ENCODE measurements at regions not wholly inside any gene's neighbourhood (a gene's known extent, or its start where the extent isn't known, plus 50 kb on each side); places are given as distances from the start of the nearest gene placed in this dataset.

GRCh38 chr2:129772190-129772579 is 207.3 kb upstream of the RAB6C start:
- no peak overlapping the region for H3K27ac ChIP-seq (ENCODE audit: low read depth, low read length)
- H3K36me3 ChIP-seq (ENCODE audit: insufficient read depth, low read length) = no peaks in the 10 kb centered on the region
- Mint-ChIP-seq H3K27me3 (peaks cover 0 to 4% of the 10 kb centered on the region in 2 donors), H3K27ac (no peak overlapping the region), H3K4me1 (no peaks in the 10 kb centered on the region), H3K36me3 (no peaks in the 10 kb centered on the region), H3K4me3 (no peak overlapping the region), H3K9me3 (peaks cover 0 to 1% (median 0%) of the 10 kb centered on the region in 5 donors)
- no peak for DNase-seq
- no peak overlapping the region for H3K4me3 ChIP-seq (ENCODE audit: low read length)
- H3K4me1 ChIP-seq (ENCODE audit: insufficient read depth, low read length) = no peaks in the 10 kb centered on the region
- H3K27me3 ChIP-seq (ENCODE audit: insufficient read depth, low read length, poor library complexity, severe bottlenecking) = no peaks in the 10 kb centered on the region
- ChIA-PET CTCF (no interaction called here), POLR2A (no interaction called here)
- H3K9me3 ChIP-seq (ENCODE audit: low read length) = no peaks in the 10 kb centered on the region

GRCh38 chr2:129775952-129776653 is 203.4 kb upstream of the RAB6C start:
- POLR2A ChIA-PET = no interaction called here
- H3K4me1 Mint-ChIP-seq = no peaks in the 10 kb centered on the region
- no peak overlapping the region for H3K27ac ChIP-seq (ENCODE audit: low read depth, low read length)
- peaks cover 2 to 4% of the 10 kb centered on the region in 2 donors for H3K27me3 Mint-ChIP-seq
- no peaks in the 10 kb centered on the region for H3K9me3 ChIP-seq (ENCODE audit: low read length)
- no peaks in the 10 kb centered on the region for H3K4me1 ChIP-seq (ENCODE audit: insufficient read depth, low read length)
- DNase-seq = no peak
- CTCF ChIA-PET = no interaction called here
- no peak overlapping the region for H3K27ac Mint-ChIP-seq
- no peak overlapping the region for H3K4me3 ChIP-seq (ENCODE audit: low read length)
- H3K36me3 ChIP-seq (ENCODE audit: insufficient read depth, low read length) = no peaks in the 10 kb centered on the region
- H3K9me3 Mint-ChIP-seq = peaks cover 0 to 1% (median 0%) of the 10 kb centered on the region in 5 donors
- H3K4me3 Mint-ChIP-seq = no peak overlapping the region
- H3K36me3 Mint-ChIP-seq = no peaks in the 10 kb centered on the region
- no peaks in the 10 kb centered on the region for H3K27me3 ChIP-seq (ENCODE audit: insufficient read depth, low read length, poor library complexity, severe bottlenecking)

GRCh38 chr2:129777146-129777545 is 202.3 kb upstream of the RAB6C start:
- Histone ChIP-seq H3K4me1 (ENCODE audit: insufficient read depth, low read length) (no peaks in the 10 kb centered on the region), H3K9me3 (ENCODE audit: low read length) (no peaks in the 10 kb centered on the region), H3K27me3 (ENCODE audit: insufficient read depth, low read length, poor library complexity, severe bottlenecking) (no peaks in the 10 kb centered on the region), H3K36me3 (ENCODE audit: insufficient read depth, low read length) (no peaks in the 10 kb centered on the region), H3K4me3 (ENCODE audit: low read length) (no peak overlapping the region), H3K27ac (ENCODE audit: low read depth, low read length) (no peak overlapping the region)
- Mint-ChIP-seq H3K27me3 (peaks cover 2 to 4% of the 10 kb centered on the region in 2 donors), H3K9me3 (peaks cover 0 to 1% (median 0%) of the 10 kb centered on the region in 5 donors), H3K4me1 (no peaks in the 10 kb centered on the region), H3K4me3 (no peak overlapping the region), H3K27ac (no peak overlapping the region), H3K36me3 (no peaks in the 10 kb centered on the region)
- ChIA-PET CTCF (no interaction called here), POLR2A (no interaction called here)
- no peak for DNase-seq

GRCh38 chr2:129777762-129778583 is 201.5 kb upstream of the RAB6C start:
- ChIA-PET CTCF (no interaction called here), POLR2A (no interaction called here)
- no peak for DNase-seq
- Mint-ChIP-seq H3K27me3 (peaks cover 2 to 4% of the 10 kb centered on the region in 2 donors), H3K4me1 (no peaks in the 10 kb centered on the region), H3K27ac (no peak overlapping the region), H3K36me3 (no peaks in the 10 kb centered on the region), H3K9me3 (peaks cover 0 to 4% (median 0%) of the 10 kb centered on the region in 5 donors), H3K4me3 (no peak overlapping the region)
- H3K4me3 ChIP-seq (ENCODE audit: low read length) = no peak overlapping the region
- H3K9me3 ChIP-seq (ENCODE audit: low read length) = no peaks in the 10 kb centered on the region
- H3K27me3 ChIP-seq (ENCODE audit: insufficient read depth, low read length, poor library complexity, severe bottlenecking) = no peaks in the 10 kb centered on the region
- no peak overlapping the region for H3K27ac ChIP-seq (ENCODE audit: low read depth, low read length)
- no peaks in the 10 kb centered on the region for H3K4me1 ChIP-seq (ENCODE audit: insufficient read depth, low read length)
- H3K36me3 ChIP-seq (ENCODE audit: insufficient read depth, low read length) = no peaks in the 10 kb centered on the region

GRCh38 chr2:129778584-129778877 is 200.9 kb upstream of the RAB6C start:
- Mint-ChIP-seq H3K4me3 (no peak overlapping the region), H3K27ac (no peak overlapping the region), H3K9me3 (peaks cover 0 to 4% (median 0%) of the 10 kb centered on the region in 5 donors), H3K27me3 (peaks cover 2 to 4% of the 10 kb centered on the region in 2 donors), H3K36me3 (no peaks in the 10 kb centered on the region), H3K4me1 (no peaks in the 10 kb centered on the region)
- DNase-seq = no peak
- no peaks in the 10 kb centered on the region for H3K36me3 ChIP-seq (ENCODE audit: insufficient read depth, low read length)
- no peak overlapping the region for H3K27ac ChIP-seq (ENCODE audit: low read depth, low read length)
- CTCF ChIA-PET = no interaction called here
- POLR2A ChIA-PET = no interaction called here
- no peaks in the 10 kb centered on the region for H3K27me3 ChIP-seq (ENCODE audit: insufficient read depth, low read length, poor library complexity, severe bottlenecking)
- H3K9me3 ChIP-seq (ENCODE audit: low read length) = no peaks in the 10 kb centered on the region
- no peak overlapping the region for H3K4me3 ChIP-seq (ENCODE audit: low read length)
- H3K4me1 ChIP-seq (ENCODE audit: insufficient read depth, low read length) = no peaks in the 10 kb centered on the region

GRCh38 chr2:129779783-129780182 is 199.7 kb upstream of the RAB6C start:
- Histone ChIP-seq H3K27me3 (ENCODE audit: insufficient read depth, low read length, poor library complexity, severe bottlenecking) (no peaks in the 10 kb centered on the region), H3K36me3 (ENCODE audit: insufficient read depth, low read length) (no peaks in the 10 kb centered on the region), H3K4me1 (ENCODE audit: insufficient read depth, low read length) (no peaks in the 10 kb centered on the region), H3K27ac (ENCODE audit: low read depth, low read length) (no peak overlapping the region), H3K4me3 (ENCODE audit: low read length) (no peak overlapping the region), H3K9me3 (ENCODE audit: low read length) (no peaks in the 10 kb centered on the region)
- Mint-ChIP-seq H3K27ac (no peak overlapping the region), H3K4me3 (no peak overlapping the region), H3K4me1 (no peaks in the 10 kb centered on the region), H3K36me3 (no peaks in the 10 kb centered on the region), H3K27me3 (peaks cover 2 to 4% of the 10 kb centered on the region in 2 donors), H3K9me3 (peaks cover 0 to 2% (median 0%) of the 10 kb centered on the region in 5 donors)
- ChIA-PET POLR2A (no interaction called here), CTCF (no interaction called here)
- no peak for DNase-seq

- no peak for DNase-seq
- Mint-ChIP-seq H3K27me3 (peaks cover 2 to 4% of the 10 kb centered on the region in 2 donors), H3K9me3 (peaks cover 0 to 2% (median 0%) of the 10 kb centered on the region in 5 donors), H3K4me3 (no peak overlapping the region), H3K36me3 (no peaks in the 10 kb centered on the region), H3K4me1 (no peaks in the 10 kb centered on the region), H3K27ac (peak overlapping the region in 1 of 8 donors; percentile 22)
- Histone ChIP-seq H3K27me3 (ENCODE audit: insufficient read depth, low read length, poor library complexity, severe bottlenecking) (no peaks in the 10 kb centered on the region), H3K27ac (ENCODE audit: low read depth, low read length) (no peak overlapping the region), H3K4me3 (ENCODE audit: low read length) (no peak overlapping the region), H3K36me3 (ENCODE audit: insufficient read depth, low read length) (no peaks in the 10 kb centered on the region), H3K9me3 (ENCODE audit: low read length) (no peaks in the 10 kb centered on the region), H3K4me1 (ENCODE audit: insufficient read depth, low read length) (no peaks in the 10 kb centered on the region)
- ChIA-PET POLR2A (no interaction called here), CTCF (no interaction called here)
Measured at GRCh38 chr2:129780316-129781270, 198.9 kb upstream of the RAB6C start.
